Skeletal muscle tissue (tissue), 3 donors: ENCODE measurements at regions not wholly inside any gene's neighbourhood (a gene's known extent, or its start where the extent isn't known, plus 50 kb on each side); places are given as distances from the start of the nearest gene placed in this dataset.

Source experiments
- H3K27ac ChIP-seq: one replicate; pipeline ENCODE4 v1.7.0; 2013; ENCODE audit warnings: mild to moderate bottlenecking, low read depth, low read length, inconsistent platforms
- H3K27me3 ChIP-seq, 3 donors: one replicate each; pipeline ENCODE4 v1.7.0; 2013; ENCODE audit warnings: low read length in 3 of 3; ENCODE audit not compliant: control insufficient read depth in 3 of 3, insufficient read depth in 3 of 3
- H3K36me3 ChIP-seq, 3 donors: one replicate each; pipeline ENCODE4 v1.7.0; 2013; ENCODE audit warnings: low read length in 3 of 3; ENCODE audit not compliant: control insufficient read depth in 3 of 3, insufficient read depth in 3 of 3
- H3K4me1 ChIP-seq, 3 donors: one replicate each; pipeline ENCODE4 v1.7.0; 2013; ENCODE audit warnings: low read length in 3 of 3, mild to moderate bottlenecking in 3 of 3; ENCODE audit not compliant: control insufficient read depth in 3 of 3, insufficient read depth in 3 of 3
- H3K4me3 ChIP-seq, 3 donors: one replicate each; pipeline ENCODE4 v1.7.0; 2013; ENCODE audit warnings: low read length in 3 of 3
- H3K9ac ChIP-seq, 3 donors: one replicate each; pipeline ENCODE4 v1.7.0; 2013; ENCODE audit warnings: low read length in 3 of 3, mild to moderate bottlenecking in 3 of 3, moderate library complexity in 2 of 3, low read depth in 1 of 3
- H3K9me3 ChIP-seq, 3 donors: one replicate each; pipeline ENCODE4 v1.7.0; 2013; ENCODE audit warnings: low read length in 3 of 3; ENCODE audit not compliant: control insufficient read depth in 3 of 3
- donor health status: Osteomylitis.

DNA sequence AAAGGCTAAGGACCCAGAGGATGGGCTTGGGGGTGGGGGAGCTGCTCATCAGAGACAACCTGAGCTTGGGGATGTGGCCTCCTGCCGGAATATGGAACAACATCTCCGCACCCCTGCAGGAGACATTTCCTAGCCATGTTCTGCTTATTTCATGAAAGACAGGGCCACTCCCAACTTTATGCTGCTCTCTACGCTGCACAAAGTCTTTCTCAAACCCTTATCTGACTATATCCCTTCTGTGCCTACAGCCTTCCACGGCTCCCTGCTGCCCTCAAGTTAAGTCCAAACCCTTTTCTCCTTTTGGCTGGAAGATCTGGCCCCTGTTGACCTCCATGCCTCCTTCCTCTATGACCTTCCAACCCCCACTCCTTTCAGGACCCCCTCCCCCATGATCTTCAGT is 562.0 kb downstream of the MN1 start:
- no peaks in the 10 kb centered on the region for H3K36me3 ChIP-seq
- peaks cover 4 to 19% (median 9%) of the 10 kb centered on the region in 3 donors for H3K4me1 ChIP-seq
- H3K4me3 ChIP-seq = no peak overlapping the region
- no peaks in the 10 kb centered on the region for H3K9me3 ChIP-seq
- H3K27me3 ChIP-seq = peaks cover 4 to 9% (median 5%) of the 10 kb centered on the region in 3 donors
- H3K9ac ChIP-seq = no peak overlapping the region
- H3K27ac ChIP-seq = no peak overlapping the region

DNA sequence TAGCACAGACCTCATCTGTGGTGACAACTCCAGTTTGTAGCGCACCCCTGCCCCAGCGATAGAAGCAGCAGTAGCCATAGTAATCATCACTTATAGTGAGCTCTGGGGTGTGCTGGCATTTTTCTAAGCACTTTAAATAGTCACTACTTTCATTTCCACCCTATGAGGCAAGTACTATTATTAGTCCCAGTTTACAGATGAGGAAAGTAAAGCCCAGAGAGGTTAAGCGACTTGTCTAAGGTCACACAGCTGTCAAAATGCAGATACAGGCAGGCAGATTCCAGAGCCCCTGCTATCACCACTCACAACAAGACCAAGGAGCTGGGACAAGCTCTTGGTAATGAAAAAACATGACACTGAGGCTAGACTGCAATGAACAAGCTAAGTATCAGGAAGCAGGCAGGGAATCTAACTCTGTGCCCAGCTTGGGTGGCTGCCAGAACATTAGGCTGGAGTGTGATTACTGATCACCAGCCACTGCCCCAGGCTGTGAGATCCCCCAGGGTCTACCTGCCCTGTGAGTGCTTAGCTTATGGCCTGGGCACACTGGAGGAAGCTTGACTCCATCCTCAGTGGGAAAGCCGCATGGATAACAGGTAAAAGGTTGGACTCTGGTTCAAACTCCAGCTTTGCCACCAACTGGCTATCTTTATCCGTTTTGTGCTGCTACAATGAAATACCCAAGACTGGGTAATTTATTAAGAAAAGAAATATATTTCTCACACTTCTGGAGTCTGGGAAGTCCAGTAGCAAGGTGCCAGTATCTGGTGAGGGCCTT is 561.1 kb downstream of the MN1 start:
- no peaks in the 10 kb centered on the region for H3K9me3 ChIP-seq
- H3K9ac ChIP-seq = no peak overlapping the region
- H3K4me3 ChIP-seq = no peak overlapping the region
- no peak overlapping the region for H3K27ac ChIP-seq
- H3K27me3 ChIP-seq = peaks cover 4 to 17% (median 5%) of the 10 kb centered on the region in 3 donors
- H3K36me3 ChIP-seq = no peaks in the 10 kb centered on the region
- H3K4me1 ChIP-seq = peaks cover 4 to 19% (median 9%) of the 10 kb centered on the region in 3 donors

DNA sequence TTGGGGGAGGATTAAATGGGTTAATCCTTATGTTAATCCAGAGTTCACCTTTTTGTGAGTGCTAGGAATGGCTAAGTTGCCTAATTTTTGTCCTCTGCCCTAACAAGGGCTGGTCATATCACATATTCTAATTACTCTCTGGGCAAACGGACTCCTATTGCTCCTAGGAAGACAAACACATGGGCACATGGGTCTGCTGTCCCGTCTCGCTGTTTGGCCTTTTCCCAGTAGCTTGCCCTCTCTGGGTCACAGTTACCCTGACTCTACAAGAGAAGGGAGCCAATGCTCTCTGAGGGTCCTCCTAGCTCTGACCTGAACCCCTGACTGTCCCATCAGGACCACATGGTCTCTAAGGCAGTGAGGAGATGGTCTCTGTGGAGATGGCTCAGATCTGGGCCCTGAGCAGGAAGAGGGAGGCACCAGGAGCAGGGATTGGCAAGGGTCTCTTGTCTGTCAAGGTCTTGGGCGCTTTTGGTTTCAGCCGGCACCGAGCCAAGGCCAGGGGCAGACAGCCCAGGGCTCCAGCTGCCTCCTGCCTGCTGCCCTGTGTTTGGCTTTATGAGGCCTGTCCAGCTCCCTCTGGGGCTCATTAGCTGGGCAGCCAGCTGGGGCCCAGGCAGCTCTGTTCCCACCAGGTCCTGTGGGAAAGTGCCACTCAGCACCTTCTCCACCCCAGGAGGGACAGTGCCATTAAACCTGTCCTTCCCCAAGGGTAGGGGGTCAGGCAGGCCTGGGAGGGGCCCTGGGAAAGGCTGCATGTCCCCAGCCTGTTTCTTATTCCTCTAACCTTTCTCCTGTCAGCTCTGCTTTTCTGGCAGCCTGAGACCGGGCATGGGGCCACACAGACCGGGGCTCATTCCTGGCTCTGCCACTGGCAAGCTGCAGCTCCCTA is 559.9 kb downstream of the MN1 start:
- Histone ChIP-seq H3K9ac (peak overlapping the region in 1 of 3 donors; percentile 8), H3K27me3 (peaks cover 3 to 23% (median 4%) of the 10 kb centered on the region in 3 donors), H3K27ac (no peak overlapping the region)

GRCh38 chr22:27242474-27242873 is 559.1 kb downstream of the MN1 start:
- H3K4me3 ChIP-seq = no peak overlapping the region
- H3K27me3 ChIP-seq = peaks cover 3 to 26% (median 4%) of the 10 kb centered on the region in 3 donors
- no peaks in the 10 kb centered on the region for H3K36me3 ChIP-seq
- H3K9ac ChIP-seq = no peak overlapping the region
- no peaks in the 10 kb centered on the region for H3K9me3 ChIP-seq
- no peak overlapping the region for H3K27ac ChIP-seq
- peaks cover 8 to 19% (median 9%) of the 10 kb centered on the region in 3 donors for H3K4me1 ChIP-seq

More for the DNA sequence above, 559.9 kb downstream of the MN1 start:
- Histone ChIP-seq H3K9me3 (no peaks in the 10 kb centered on the region), H3K4me1 (peaks cover 4 to 19% (median 9%) of the 10 kb centered on the region in 3 donors), H3K36me3 (no peaks in the 10 kb centered on the region), H3K4me3 (no peak overlapping the region)

- Histone ChIP-seq H3K27me3 (peaks cover 3 to 26% (median 4%) of the 10 kb centered on the region in 3 donors), H3K9ac (no peak overlapping the region), H3K9me3 (no peaks in the 10 kb centered on the region), H3K4me3 (no peak overlapping the region), H3K27ac (no peak overlapping the region), H3K4me1 (peaks cover 9 to 19% (median 10%) of the 10 kb centered on the region in 3 donors), H3K36me3 (no peaks in the 10 kb centered on the region)
These were observed 558.5 kb downstream of the MN1 start for GRCh38 chr22:27242917-27243589.

GRCh38 chr22:27244328-27244727 is 557.2 kb downstream of the MN1 start:
- no peak overlapping the region for H3K27ac ChIP-seq
- H3K36me3 ChIP-seq = no peaks in the 10 kb centered on the region
- no peak overlapping the region for H3K4me3 ChIP-seq
- peaks cover 9 to 18% (median 13%) of the 10 kb centered on the region in 3 donors for H3K4me1 ChIP-seq
- H3K27me3 ChIP-seq = peaks cover 0 to 24% (median 0%) of the 10 kb centered on the region in 3 donors
- no peak overlapping the region for H3K9ac ChIP-seq
- H3K9me3 ChIP-seq = no peaks in the 10 kb centered on the region

DNA sequence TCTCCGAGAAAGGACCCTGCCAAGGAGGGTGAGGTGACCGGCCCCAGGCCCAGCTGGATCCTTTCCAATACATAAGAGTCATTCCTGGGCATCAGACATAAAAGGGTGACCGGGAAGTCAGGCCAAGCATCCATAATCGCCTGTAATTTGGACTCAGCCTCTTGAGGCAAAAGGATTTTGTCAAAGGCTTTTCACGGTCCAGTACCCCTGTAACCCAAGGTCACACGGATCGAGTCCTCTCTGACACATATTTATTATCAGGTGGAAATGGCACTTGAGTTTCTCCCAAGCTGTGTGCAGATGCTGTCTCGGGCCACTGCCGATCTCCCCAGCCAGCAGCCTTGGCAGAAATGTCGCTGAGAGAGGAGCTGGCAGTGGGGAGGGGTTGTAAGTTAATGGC is 556.5 kb downstream of the MN1 start:
- Histone ChIP-seq H3K27me3 (peaks cover 0 to 22% (median 0%) of the 10 kb centered on the region in 3 donors), H3K9me3 (no peaks in the 10 kb centered on the region), H3K36me3 (no peaks in the 10 kb centered on the region), H3K4me3 (no peak overlapping the region), H3K27ac (no peak overlapping the region), H3K4me1 (peaks cover 9 to 13% (median 10%) of the 10 kb centered on the region in 3 donors), H3K9ac (no peak overlapping the region)

DNA sequence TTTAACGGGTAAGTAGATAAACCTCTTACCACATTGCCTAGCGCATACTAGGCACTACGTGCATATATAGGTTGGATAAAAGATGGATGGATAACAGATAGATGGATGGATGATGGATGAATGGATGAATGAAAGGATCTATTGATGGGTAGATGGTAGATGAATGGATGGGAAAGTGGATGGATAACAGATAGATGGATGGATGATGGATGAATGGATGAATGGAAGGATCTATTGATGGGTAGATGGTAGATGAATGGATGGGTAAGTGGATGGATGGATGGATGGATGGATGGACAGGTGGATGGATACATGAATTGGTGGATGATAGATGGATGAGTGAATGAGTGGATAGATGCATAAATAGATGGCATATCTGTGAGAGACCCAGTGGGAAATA is 555.0 kb downstream of the MN1 start:
- Histone ChIP-seq H3K4me3 (no peak overlapping the region), H3K36me3 (no peaks in the 10 kb centered on the region), H3K9me3 (no peaks in the 10 kb centered on the region), H3K4me1 (peaks cover 7 to 10% (median 10%) of the 10 kb centered on the region in 3 donors), H3K27ac (no peak overlapping the region), H3K9ac (no peak overlapping the region), H3K27me3 (peaks cover 0 to 17% (median 0%) of the 10 kb centered on the region in 3 donors)

DNA sequence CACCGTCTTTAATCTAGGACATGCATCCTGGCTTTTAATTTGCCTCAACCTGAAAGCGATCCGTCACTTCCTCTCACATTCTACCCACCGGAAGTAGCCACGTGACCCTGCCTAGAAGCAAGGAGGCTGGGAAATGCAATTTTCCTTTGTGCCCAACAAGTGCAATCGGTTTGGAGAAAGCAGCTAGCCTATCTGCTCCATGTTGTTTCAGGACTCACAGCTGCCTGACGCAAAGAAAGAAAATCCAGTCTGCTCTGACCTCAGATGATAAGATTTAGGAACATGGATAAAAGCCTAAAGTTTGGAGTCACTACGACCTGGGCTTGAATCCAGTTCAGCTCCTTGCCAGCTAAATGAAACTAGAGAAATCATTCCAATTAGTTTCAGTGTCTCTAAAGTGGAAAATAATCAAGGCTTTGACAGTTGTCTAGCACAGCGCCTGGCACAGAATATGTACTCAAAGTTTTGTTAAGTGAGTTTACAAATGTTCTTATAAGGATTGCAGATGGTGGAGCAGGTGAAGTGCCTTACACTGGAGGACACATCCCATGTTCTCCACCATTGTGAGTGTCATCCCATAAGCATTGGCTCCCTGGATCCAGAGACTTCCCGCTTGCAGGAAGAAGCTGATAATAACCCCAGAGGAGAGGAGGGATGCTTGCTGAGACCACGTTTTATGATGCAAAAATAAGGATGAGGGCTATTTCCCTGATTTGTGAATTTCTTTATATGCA is 553.7 kb downstream of the MN1 start:
- Histone ChIP-seq H3K4me3 (peak overlapping the region in 2 of 3 donors; percentile 19 to 23), H3K9ac (no peak overlapping the region), H3K4me1 (peaks cover 0 to 14% (median 3%) of the 10 kb centered on the region in 3 donors), H3K27me3 (peaks cover 0 to 17% (median 0%) of the 10 kb centered on the region in 3 donors), H3K36me3 (no peaks in the 10 kb centered on the region), H3K27ac (peak overlapping the region; percentile 16), H3K9me3 (no peaks in the 10 kb centered on the region)
